Thymus (tissue), 11 donors: ENCODE measurements at regions not wholly inside any gene's neighbourhood (a gene's known extent, or its start where the extent isn't known, plus 50 kb on each side); places are given as distances from the start of the nearest gene placed in this dataset.
"Not testable (repeated sequence)": the region's sequence is repeated elsewhere in the genome, so short reads cannot be mapped to it uniquely, and the experiment has no call there.

Experiments used
- DNase-seq, 9 donors: peaks; one replicate each; pipeline ENCODE4 v3.0.0-alpha.2; 2013; ENCODE audit warnings: low spot score in 9 of 9, low read depth in 6 of 9, missing footprints in 1 of 9
- H3K27ac ChIP-seq, 2 donors: one replicate each; pipeline ENCODE4 v1.5.1; 2013; ENCODE audit warnings: control low read depth in 1 of 2, low read depth in 1 of 2, low read length in 1 of 2, mild to moderate bottlenecking in 1 of 2, moderate library complexity in 1 of 2
- H3K27me3 ChIP-seq, 2 donors: one replicate each; pipeline ENCODE4 v1.5.1; 2013; ENCODE audit warnings: low read length in 1 of 2; ENCODE audit not compliant: control insufficient read depth in 2 of 2, insufficient read depth in 1 of 2
- H3K36me3 ChIP-seq, 2 donors: one replicate each; pipeline ENCODE4 v1.5.1; 2013; ENCODE audit warnings: low read length in 1 of 2, mild to moderate bottlenecking in 1 of 2, moderate library complexity in 1 of 2; ENCODE audit not compliant: control insufficient read depth in 2 of 2, insufficient read depth in 2 of 2
- H3K4me1 ChIP-seq, 2 donors: one replicate each; pipeline ENCODE4 v1.5.1; 2013; ENCODE audit warnings: low read length in 2 of 2; ENCODE audit not compliant: control insufficient read depth in 2 of 2, insufficient read depth in 2 of 2
- H3K4me3 ChIP-seq, 2 donors: one replicate each; pipeline ENCODE4 v1.5.1; 2013; ENCODE audit warnings: low read length in 2 of 2, control low read depth in 1 of 2, mild to moderate bottlenecking in 1 of 2
- H3K9me3 ChIP-seq, 2 donors: one replicate each; pipeline ENCODE4 v1.5.1; 2013; ENCODE audit warnings: low read length in 1 of 2, mild to moderate bottlenecking in 1 of 2; ENCODE audit not compliant: control insufficient read depth in 2 of 2, insufficient read depth in 1 of 2
- WGBS: extraction: QIAGEN DNeasy Blood & Tissue Kit; methylation state at CpG from one replicate; pipeline ENCODE4 v1.1.7; 2013; 5-methylcytosine and 5-hydroxymethylcytosine counted together
- donor health status: healthy.

DNA sequence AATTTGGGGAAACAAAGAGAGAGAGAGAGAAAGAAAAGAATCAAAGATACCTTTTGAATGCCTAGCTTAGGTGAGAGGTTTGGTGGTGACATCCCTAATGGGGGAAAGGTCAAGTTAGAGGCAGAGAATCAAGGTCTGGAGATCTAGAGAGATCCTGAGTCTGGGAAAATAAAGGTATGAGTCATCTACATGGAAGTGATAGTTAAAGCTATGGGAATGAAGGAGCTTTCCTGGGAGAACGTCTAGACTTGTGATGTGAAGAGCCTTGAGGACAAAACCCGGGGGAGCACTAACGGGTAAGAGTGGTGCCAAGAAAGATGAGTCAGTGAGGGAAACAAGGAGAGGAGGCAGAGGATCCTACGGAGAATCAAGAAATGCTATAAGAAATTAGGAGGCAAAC, 110.8 kb upstream of the RUNX1 start:
- H3K9me3 ChIP-seq, result no peaks in the 10 kb centered on the region
- no peak overlapping the region for H3K27ac ChIP-seq
- DNase-seq, result no peak
- no peaks in the 10 kb centered on the region for H3K4me1 ChIP-seq
- 97% methylated on average over 4 of the region's 4 CpGs for WGBS
- no peak overlapping the region for H3K4me3 ChIP-seq
- no peaks in the 10 kb centered on the region for H3K36me3 ChIP-seq
- H3K27me3 ChIP-seq, result no peaks in the 10 kb centered on the region

DNA sequence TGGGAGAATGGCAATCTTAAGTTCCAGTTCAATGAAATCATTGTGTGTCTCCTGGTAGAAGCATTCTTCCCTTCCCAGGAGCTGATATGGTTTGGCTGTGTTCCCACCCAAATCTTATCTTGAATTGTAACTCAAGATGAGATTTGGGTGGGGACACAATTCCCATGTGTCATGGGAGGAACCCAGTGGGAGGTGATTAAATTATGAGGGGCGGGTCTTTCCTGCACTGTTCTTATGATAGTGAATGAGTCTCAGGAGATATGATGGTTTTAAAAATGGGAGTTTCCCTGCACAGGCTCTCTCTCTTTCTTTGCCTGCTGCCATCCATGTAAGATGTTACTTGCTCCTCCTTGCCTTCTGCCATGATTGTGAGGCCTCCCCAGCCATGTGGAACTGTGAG, 108.3 kb upstream of the RUNX1 start:
- DNase-seq, H3K4me1 ChIP-seq, H3K36me3 ChIP-seq, H3K27ac ChIP-seq, H3K9me3 ChIP-seq, H3K4me3 ChIP-seq, H3K27me3 ChIP-seq: not testable (repeated sequence)
- 98% methylated on average over 1 of the region's 1 CpG for WGBS

DNA sequence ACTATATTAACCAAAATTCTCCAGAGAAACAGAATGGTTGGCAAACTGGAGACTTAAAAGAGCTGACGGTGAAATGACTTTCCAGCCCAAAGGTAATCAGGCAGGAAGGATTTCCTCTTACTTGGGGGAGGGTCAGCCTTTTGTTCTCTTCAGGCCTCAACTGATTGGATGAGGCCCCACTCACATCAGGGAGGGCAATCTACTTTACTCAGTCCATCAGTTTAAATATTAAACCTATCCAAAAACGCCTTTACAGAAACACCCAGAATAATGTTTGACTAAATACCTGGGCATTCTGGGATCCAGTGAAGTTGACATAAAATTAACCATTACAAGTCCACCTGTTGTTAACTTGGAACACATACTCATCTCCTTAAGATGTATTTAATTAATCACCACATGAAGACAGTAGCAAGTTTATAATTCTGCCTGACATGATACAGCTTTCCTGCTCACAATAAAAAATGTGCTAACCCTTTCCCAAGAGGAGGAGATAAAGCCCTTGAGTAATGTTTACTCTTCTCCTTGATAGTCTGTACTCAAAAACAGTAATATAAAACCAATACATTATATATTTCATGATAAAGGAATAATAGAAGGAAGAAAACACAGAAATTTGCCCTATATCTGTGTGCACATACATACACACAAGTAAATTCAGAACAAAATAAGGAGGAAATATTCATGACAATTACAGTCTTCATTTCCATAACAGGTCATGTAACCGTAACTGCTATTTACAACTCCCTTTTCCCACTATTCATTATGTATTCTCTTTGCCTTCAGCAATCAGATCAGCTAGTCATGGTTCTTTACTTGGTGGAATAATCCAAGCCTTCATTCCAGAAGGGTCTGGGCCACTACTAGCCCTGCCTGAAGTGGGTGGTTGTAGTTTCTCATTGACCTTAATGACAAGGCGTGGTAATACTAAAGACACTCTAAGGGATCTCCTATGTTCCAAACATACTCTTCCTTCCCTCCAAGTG, 107.5 kb upstream of the RUNX1 start:
- Histone ChIP-seq H3K27ac (no peak overlapping the region), H3K9me3 (no peaks in the 10 kb centered on the region), H3K4me3 (no peak overlapping the region), H3K27me3 (no peaks in the 10 kb centered on the region), H3K4me1 (no peaks in the 10 kb centered on the region), H3K36me3 (no peaks in the 10 kb centered on the region)
- 96% methylated on average over 4 of the region's 4 CpGs for WGBS
- no peak for DNase-seq

DNA sequence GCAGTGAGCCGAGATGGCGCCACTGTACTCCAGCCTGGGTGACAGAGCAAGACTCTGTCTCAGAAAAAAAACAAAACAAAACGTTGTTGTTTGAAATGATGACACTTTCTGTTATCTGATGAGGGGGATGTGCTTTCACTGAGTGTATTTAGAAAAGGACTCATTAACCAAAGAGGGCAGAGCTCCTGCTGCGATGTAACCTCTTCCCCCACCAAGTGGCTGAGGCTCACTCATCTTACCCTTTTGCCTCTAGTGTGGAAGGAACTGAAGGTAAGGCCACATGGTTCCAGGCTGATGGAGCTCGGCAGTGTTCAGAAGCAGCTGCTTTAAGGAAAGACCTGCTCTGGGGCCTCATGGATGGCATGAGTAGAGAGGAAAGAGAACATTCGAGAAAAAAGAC, 105.7 kb upstream of the RUNX1 start:
- H3K36me3 ChIP-seq, result no peaks in the 10 kb centered on the region
- no peak overlapping the region for H3K4me3 ChIP-seq
- H3K27ac ChIP-seq, result no peak overlapping the region
- no peaks in the 10 kb centered on the region for H3K27me3 ChIP-seq
- no peaks in the 10 kb centered on the region for H3K9me3 ChIP-seq
- H3K4me1 ChIP-seq, result no peaks in the 10 kb centered on the region
- DNase-seq, result no peak
- WGBS, result 96% methylated on average over 6 of the region's 6 CpGs

DNA sequence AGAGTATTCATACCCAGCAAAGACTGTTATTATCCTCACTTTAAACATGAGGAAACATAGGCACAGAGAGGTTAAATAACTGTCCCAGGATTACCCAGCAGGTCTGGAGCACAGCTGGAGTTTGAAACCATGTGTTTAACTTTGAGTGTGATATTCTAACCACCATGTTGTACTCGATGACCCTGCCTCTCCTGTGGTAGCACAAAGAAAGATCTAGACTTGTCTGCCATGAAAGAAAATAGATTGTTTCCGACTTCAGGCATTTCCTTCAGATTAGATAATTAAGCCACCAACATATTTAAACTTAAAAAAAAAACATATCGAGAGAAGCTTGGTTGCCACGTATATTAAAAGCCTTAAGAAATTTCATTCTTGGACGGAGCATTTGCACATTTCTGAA, 104.6 kb upstream of the RUNX1 start:
- Histone ChIP-seq H3K27me3 (no peaks in the 10 kb centered on the region), H3K9me3 (no peaks in the 10 kb centered on the region), H3K27ac (no peak overlapping the region), H3K4me1 (no peaks in the 10 kb centered on the region), H3K36me3 (no peaks in the 10 kb centered on the region), H3K4me3 (no peak overlapping the region)
- no peak for DNase-seq
- WGBS, result 98% methylated on average over 5 of the region's 5 CpGs

DNA sequence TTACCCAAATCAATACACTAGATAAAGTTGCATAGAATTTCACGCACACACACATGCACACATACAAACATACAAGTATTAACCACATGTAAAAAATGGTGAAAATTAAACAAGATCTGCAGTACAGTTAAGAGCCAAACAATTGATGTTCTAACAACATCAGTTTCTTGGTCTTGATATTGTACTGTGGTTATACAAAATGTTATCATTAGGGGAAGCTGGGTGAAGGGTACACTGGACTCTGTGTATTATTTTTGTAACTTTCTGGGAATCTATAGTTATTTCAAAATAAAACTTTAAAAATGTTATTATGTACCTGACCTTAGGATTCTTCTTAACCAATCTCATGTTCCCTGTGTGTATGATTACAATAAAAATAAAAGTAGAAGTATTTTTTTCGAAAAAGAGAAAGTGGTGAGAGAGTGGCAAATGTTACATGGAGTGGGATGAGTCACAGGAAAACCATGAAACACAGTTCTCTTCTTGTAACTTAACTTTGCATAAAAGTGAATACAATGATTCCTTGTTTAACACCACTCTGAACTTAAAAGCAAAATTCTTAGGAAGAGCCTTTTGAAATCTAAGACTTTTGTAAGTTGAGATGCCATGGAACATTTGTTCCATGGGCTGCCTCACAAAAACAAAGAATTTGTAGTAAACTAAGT, 101.6 kb upstream of the RUNX1 start:
- Histone ChIP-seq H3K4me1 (no peaks in the 10 kb centered on the region), H3K27me3 (no peaks in the 10 kb centered on the region)
- 95% methylated on average over 2 of the region's 2 CpGs for WGBS

DNA sequence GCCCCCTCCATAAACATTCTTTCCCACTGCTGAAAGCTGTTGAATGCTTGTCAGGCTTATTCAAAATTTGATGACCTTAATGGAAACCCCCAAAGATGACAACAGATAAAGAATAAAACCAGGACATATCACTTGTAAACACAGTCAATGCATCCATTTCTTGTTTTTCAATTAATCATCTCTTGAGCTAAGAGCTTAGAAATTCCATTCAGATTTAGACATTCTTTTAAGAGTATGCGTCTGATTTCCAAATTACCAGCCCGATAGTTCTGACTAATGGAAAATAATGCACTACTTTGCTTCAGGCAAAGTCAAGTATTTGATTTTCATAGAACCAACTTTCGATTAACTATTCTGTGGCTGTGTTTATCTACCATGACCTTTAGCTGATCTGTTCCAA, 100.6 kb upstream of the RUNX1 start:
- no peaks in the 10 kb centered on the region for H3K9me3 ChIP-seq
- no peaks in the 10 kb centered on the region for H3K4me1 ChIP-seq
- 98% methylated on average over 3 of the region's 3 CpGs for WGBS
- H3K27ac ChIP-seq, result no peak overlapping the region
- DNase-seq, result no peak
- no peaks in the 10 kb centered on the region for H3K36me3 ChIP-seq
- no peak overlapping the region for H3K4me3 ChIP-seq
- no peaks in the 10 kb centered on the region for H3K27me3 ChIP-seq

More for the DNA sequence above, 101.6 kb upstream of the RUNX1 start:
- Histone ChIP-seq H3K27ac (no peak overlapping the region), H3K9me3 (no peaks in the 10 kb centered on the region), H3K4me3 (no peak overlapping the region), H3K36me3 (no peaks in the 10 kb centered on the region)
- DNase-seq, result no peak

DNA sequence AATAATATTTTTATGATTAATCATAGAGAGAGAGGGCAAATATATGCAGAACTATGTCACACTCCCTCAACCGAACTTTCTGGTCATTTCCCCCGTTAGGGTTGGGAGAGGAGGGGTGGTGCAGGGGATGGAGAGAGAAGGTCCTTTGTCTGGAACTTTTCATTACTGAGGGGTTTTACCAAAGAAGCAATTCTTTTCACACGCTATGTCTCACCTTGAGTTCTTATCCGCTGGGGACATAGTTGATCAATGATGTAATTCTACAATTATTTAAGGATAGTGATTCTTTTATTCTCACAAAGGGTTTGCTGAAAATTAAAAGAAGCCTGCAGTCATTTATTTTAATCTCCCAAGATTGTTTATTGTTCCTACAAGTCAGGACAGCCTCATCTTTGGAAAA, 98.3 kb upstream of the RUNX1 start:
- Histone ChIP-seq H3K27ac (no peak overlapping the region), H3K4me3 (no peak overlapping the region), H3K27me3 (no peaks in the 10 kb centered on the region), H3K9me3 (no peaks in the 10 kb centered on the region), H3K4me1 (no peaks in the 10 kb centered on the region), H3K36me3 (no peaks in the 10 kb centered on the region)
- 99% methylated on average over 4 of the region's 4 CpGs for WGBS
- no peak for DNase-seq

DNA sequence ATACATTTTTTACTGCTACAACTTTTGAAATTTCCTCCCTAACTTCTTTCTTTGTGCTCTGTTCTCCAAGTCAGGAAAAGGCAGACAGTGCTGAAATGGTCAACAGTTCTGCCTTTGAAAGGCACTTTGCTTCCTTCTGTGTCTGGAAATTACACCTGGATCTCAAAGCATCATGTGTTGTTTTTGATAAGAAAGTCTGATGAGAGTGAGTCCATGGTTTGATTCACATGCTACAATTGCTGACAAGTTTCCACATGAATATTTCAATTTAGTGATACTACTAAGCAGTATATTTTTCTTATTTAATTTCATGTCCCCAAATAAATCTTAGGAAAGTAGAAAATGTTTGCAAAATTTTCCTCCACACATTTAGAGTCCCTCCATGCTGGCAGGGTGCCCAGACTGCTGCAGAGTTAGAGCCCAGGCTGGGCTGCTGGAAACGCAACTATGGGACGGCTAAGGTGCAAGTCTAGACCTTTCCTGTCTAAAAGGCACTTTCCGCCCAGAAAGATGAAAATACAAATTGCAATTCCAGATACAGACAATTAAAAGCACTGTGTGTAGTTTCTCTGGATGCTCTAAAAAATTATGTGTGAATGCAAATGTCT, 96.6 kb upstream of the RUNX1 start:
- Histone ChIP-seq H3K4me1 (peaks cover 0 to 4% of the 10 kb centered on the region in 2 donors), H3K36me3 (no peaks in the 10 kb centered on the region), H3K27me3 (no peaks in the 10 kb centered on the region), H3K27ac (no peak overlapping the region), H3K4me3 (no peak overlapping the region), H3K9me3 (no peaks in the 10 kb centered on the region)
- no peak for DNase-seq
- WGBS, result 92% methylated on average over 3 of the region's 3 CpGs
